ENCODE measurements at regions not wholly inside any gene's neighbourhood (a gene's known extent, or its start where the extent isn't known, plus 50 kb on each side); places are given as distances from the start of the nearest gene placed in this dataset.

DNA sequence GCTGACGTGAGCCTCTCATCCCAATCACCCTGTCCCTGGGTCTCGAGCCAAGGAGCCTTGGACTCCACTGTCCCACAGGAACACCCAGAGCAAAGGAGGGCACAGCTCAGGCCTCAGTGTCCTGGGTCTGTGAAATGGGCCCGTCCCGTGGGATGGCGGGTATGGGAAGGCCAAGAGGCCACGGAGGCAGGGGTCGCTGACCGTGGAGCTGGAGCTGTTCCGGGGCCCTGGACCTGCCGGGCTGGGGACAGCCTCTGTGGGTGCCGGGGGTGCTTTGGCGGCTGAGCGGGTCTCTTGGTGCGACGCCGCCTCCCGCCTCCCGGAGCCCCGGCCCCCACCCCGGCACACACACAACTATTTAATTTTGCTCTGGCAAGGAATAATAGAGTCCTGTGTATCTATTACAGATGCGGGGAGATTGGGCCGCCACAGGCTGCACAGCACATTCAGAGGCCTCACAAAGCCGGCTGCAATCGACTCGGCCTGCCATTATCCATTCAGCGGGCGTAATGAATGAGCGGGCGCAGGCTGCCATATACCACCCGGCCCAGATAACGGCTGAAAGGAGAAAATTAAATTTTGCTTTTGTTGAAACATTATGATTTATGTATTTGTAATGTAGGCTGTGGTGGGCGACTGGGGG is 83.9 kb upstream of the NKX1-1 start:
- Mint-ChIP-seq H3K27me3 (ENCODE audit: low read depth) (peaks cover 62% of the 10 kb centered on the region), H3K27ac (no peak overlapping the region), H3K4me1 (no peaks in the 10 kb centered on the region), H3K9me3 (peaks cover 24% of the 10 kb centered on the region), H3K4me3 (no peak overlapping the region), H3K36me3 (ENCODE audit: low read depth) (peaks cover 17% of the 10 kb centered on the region)
- TF ChIP-seq, protein P1, sequence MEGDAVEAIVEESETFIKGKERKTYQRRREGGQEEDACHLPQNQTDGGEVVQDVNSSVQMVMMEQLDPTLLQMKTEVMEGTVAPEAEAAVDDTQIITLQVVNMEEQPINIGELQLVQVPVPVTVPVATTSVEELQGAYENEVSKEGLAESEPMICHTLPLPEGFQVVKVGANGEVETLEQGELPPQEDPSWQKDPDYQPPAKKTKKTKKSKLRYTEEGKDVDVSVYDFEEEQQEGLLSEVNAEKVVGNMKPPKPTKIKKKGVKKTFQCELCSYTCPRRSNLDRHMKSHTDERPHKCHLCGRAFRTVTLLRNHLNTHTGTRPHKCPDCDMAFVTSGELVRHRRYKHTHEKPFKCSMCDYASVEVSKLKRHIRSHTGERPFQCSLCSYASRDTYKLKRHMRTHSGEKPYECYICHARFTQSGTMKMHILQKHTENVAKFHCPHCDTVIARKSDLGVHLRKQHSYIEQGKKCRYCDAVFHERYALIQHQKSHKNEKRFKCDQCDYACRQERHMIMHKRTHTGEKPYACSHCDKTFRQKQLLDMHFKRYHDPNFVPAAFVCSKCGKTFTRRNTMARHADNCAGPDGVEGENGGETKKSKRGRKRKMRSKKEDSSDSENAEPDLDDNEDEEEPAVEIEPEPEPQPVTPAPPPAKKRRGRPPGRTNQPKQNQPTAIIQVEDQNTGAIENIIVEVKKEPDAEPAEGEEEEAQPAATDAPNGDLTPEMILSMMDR (IDR thresholded peaks at IDR 0.05; ENCODE audit: unreplicated experiment in 3 of 3) = no peak

DNA sequence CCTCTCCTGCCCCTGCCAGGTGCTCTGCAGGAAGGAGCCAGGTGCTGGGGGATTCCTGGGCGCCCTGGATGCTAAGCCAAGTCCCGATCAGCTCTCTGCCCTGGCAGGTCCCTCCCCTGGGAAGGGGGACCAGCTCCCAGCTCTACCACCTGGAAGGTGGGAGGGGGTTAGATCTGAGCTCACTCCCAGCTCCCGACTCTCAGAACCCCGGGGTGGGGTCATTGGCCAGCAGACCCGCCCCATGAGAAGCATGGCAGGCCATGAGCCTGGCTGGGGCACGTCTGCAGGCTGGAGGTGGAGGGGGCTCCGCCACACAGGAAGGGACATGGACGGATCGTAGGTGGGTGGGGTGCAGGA is 83.4 kb upstream of the NKX1-1 start:
- H3K27ac Mint-ChIP-seq = no peak overlapping the region
- no peaks in the 10 kb centered on the region for H3K4me1 Mint-ChIP-seq
- TF ChIP-seq, protein P1 (IDR thresholded peaks at IDR 0.05; ENCODE audit: unreplicated experiment in 3 of 3) = no peak
- H3K4me3 Mint-ChIP-seq = no peak overlapping the region
- peaks cover 17% of the 10 kb centered on the region for H3K36me3 Mint-ChIP-seq (ENCODE audit: low read depth)
- H3K9me3 Mint-ChIP-seq = peaks cover 27% of the 10 kb centered on the region
- H3K27me3 Mint-ChIP-seq (ENCODE audit: low read depth) = peaks cover 64% of the 10 kb centered on the region

DNA sequence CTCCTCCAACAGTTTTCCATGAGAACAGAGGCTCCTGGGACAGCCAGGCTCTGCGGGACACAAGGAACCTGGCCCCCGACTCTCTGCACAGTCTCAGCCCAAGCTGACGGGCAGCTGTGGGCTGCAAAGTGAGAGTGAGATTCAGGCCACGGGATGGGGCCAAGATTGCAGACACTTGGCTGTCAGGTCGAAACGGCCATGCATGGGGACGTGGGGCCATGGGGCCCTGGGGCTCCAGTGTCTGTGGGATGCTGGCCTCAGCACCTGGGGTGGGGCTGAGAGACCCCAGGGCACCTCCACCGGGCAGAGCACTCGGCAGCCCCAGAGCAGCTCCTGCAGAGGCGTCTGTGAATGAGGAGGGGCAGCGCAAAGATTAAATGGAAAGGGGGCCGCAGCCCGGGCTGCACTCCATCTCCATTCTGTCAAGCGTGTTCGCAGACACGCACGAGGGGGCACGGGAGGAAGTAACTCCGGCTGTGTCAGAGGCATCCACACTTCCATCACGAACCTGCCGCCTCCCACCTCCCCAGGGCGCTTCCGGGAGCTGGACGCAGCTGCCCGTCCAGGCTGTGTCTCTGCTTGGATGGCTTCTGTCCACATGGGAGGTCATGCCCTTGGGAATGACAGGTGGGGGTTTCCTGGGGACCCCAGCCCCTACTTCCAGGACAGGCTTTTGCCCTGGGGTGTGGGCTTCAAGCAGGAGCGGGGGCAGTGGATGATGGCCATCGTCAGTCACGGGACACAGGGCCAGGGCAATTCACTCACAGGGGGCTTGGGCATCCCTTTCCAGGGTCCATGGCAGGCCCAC is 82.8 kb upstream of the NKX1-1 start:
- H3K36me3 Mint-ChIP-seq (ENCODE audit: low read depth) = peaks cover 17% of the 10 kb centered on the region
- H3K4me3 Mint-ChIP-seq = no peak overlapping the region
- peaks cover 61% of the 10 kb centered on the region for H3K27me3 Mint-ChIP-seq (ENCODE audit: low read depth)
- no peaks in the 10 kb centered on the region for H3K4me1 Mint-ChIP-seq
- H3K9me3 Mint-ChIP-seq = peaks cover 33% of the 10 kb centered on the region
- TF ChIP-seq, protein P1 (IDR thresholded peaks at IDR 0.05; ENCODE audit: unreplicated experiment in 3 of 3) = no peak
- H3K27ac Mint-ChIP-seq = no peak overlapping the region

DNA sequence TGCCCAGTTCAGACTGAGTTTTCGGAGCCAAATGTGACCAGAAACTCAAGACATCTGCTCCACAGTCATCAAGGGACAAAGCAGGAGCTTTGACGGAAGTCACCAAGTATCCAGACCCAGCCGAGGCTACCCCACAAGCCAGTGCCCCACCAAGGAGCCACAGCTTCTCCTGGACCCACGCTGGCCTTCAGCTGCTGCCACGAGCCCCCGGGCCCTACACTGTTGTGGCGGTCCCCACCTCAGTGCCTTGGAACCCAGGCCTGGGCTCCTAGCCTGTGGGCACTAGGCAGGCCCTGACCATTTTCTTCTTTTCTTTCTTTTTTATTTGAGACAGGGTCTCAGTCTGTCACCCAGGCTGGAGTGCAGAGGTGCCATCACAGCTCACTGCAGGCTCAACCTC is 82.1 kb upstream of the NKX1-1 start:
- Mint-ChIP-seq H3K4me3 (no peak overlapping the region), H3K4me1 (no peaks in the 10 kb centered on the region), H3K27ac (no peak overlapping the region), H3K27me3 (ENCODE audit: low read depth) (peaks cover 66% of the 10 kb centered on the region), H3K36me3 (ENCODE audit: low read depth) (peaks cover 17% of the 10 kb centered on the region), H3K9me3 (peaks cover 40% of the 10 kb centered on the region)
- TF ChIP-seq, protein P1 (IDR thresholded peaks at IDR 0.05; ENCODE audit: unreplicated experiment in 3 of 3) = no peak

DNA sequence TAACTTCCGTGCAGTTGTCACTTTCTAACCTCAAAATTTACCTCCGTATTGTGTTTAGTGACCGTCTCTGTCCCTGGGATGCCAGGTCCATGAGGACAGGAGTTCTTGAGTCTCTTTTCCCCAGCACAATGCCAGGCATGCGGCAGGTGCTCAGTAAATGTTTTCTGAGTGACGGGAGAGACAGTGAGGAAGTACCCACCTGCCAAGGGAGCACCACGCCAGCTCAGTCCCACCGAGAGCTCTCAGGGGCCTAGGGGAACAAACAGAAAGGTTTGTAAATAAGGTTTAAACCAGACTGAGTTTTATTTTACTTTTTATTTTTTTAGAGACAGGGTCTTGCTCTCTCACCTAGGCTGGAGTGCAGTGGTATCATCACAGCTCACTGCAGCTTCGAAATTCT is 81.5 kb upstream of the NKX1-1 start:
- H3K27ac Mint-ChIP-seq = no peak overlapping the region
- peaks cover 17% of the 10 kb centered on the region for H3K36me3 Mint-ChIP-seq (ENCODE audit: low read depth)
- H3K27me3 Mint-ChIP-seq (ENCODE audit: low read depth) = peaks cover 65% of the 10 kb centered on the region
- TF ChIP-seq, protein P1 (IDR thresholded peaks at IDR 0.05; ENCODE audit: unreplicated experiment in 3 of 3) = no peak
- H3K9me3 Mint-ChIP-seq = peaks cover 44% of the 10 kb centered on the region
- H3K4me3 Mint-ChIP-seq = no peak overlapping the region
- H3K4me1 Mint-ChIP-seq = no peaks in the 10 kb centered on the region

Measured in nephron (organoid).